Fibroblast of lung (primary cell): ENCODE measurements at regions not wholly inside any gene's neighbourhood (a gene's known extent, or its start where the extent isn't known, plus 50 kb on each side); places are given as distances from the start of the nearest gene placed in this dataset.

Experiments used
- DNase-seq, 2 donors: peaks; one replicate each; pipeline versions ENCODE4 v3.0.0 to v3.0.0-alpha.2; 2010; ENCODE audit warnings: low read depth in 2 of 2
- H2AFZ ChIP-seq: 2 replicates; pipeline ENCODE4 v1.5.1; 2012; ENCODE audit warnings: low read length, control low read depth, inconsistent platforms
- H3K27ac ChIP-seq: 2 replicates; pipeline ENCODE4 v1.5.1; 2011; ENCODE audit warnings: low read length, control low read depth; ENCODE audit not compliant: insufficient read depth
- H3K27me3 ChIP-seq: 2 replicates; pipeline ENCODE4 v1.5.1; 2011; ENCODE audit warnings: mild to moderate bottlenecking, low read length; ENCODE audit not compliant: control insufficient read depth, insufficient read depth
- H3K36me3 ChIP-seq: 2 replicates; pipeline ENCODE4 v1.5.1; 2011; ENCODE audit warnings: low read length; ENCODE audit not compliant: control insufficient read depth, insufficient read depth
- H3K4me1 ChIP-seq: 2 replicates; pipeline ENCODE4 v1.5.1; 2011; ENCODE audit warnings: low read length; ENCODE audit not compliant: control insufficient read depth, insufficient read depth; ENCODE audit errors: extremely low read depth
- H3K4me2 ChIP-seq: 2 replicates; pipeline ENCODE4 v1.5.1; 2011; ENCODE audit warnings: low read length, control low read depth; ENCODE audit not compliant: insufficient read depth; ENCODE audit errors: extremely low read depth
- H3K4me3 ChIP-seq, 4 experiments: fragments of 200-600 bp in 1 of 4; sonication (generic) in 1 of 4; replicated peaks in 1 of 4; 2 replicates each; pipeline ENCODE4 v1.5.1; 2011 to 2016; ENCODE audit warnings: low read length in 4 of 4, low read depth in 3 of 4, mild to moderate bottlenecking in 3 of 4, control low read depth in 2 of 4, inconsistent platforms in 1 of 4, mixed read lengths in 1 of 4; ENCODE audit not compliant: insufficient read depth in 1 of 4; ENCODE audit errors: control extremely low read depth in 1 of 4
- H3K79me2 ChIP-seq: 2 replicates; pipeline ENCODE4 v1.5.1; 2012; ENCODE audit warnings: mild to moderate bottlenecking, low read length, inconsistent platforms; ENCODE audit not compliant: control insufficient read depth, insufficient read depth
- H3K9ac ChIP-seq: 2 replicates; pipeline ENCODE4 v1.5.1; 2011; ENCODE audit warnings: mild to moderate bottlenecking, low read length, control low read depth; ENCODE audit not compliant: insufficient read depth
- H3K9me3 ChIP-seq: 2 replicates; pipeline ENCODE4 v1.5.1; 2012; ENCODE audit warnings: low read depth, low read length; ENCODE audit not compliant: control insufficient read depth, insufficient read depth
- H4K20me1 ChIP-seq: 2 replicates; pipeline ENCODE4 v1.5.1; 2011; ENCODE audit warnings: low read length; ENCODE audit not compliant: control insufficient read depth, insufficient read depth; ENCODE audit errors: extremely low read depth
- CTCF ChIP-seq, 2 donors: IDR thresholded peaks in 1 of 2; conservative IDR thresholded peaks in 1 of 2; 1 replicate in 1 of 2; 2 replicates in 1 of 2; pipeline ENCODE4 v1.5.1; 2011 to 2012; ENCODE audit warnings: low read length in 2 of 2, control low read depth in 1 of 2, inconsistent platforms in 1 of 2, low read depth in 1 of 2, mild to moderate bottlenecking in 1 of 2
- EZH2 ChIP-seq: IDR thresholded peaks from 2 replicates; pipeline ENCODE4 v1.5.1; 2012; ENCODE audit warnings: low read length, control low read depth, mild to moderate bottlenecking; ENCODE audit errors: missing control alignments

- H3K27ac ChIP-seq, result peak overlapping the region; percentile 2
These were observed 218.8 kb upstream of the CELF2 start for GRCh38 chr10:10798864-10799192.

GRCh38 chr10:10800961-10801360 lies 216.7 kb upstream of the CELF2 start:
- no peak overlapping the region for H3K4me3 ChIP-seq
- no peaks in the 10 kb centered on the region for H3K79me2 ChIP-seq
- no peak overlapping the region for H3K27ac ChIP-seq
- H3K27me3 ChIP-seq, result no peaks in the 10 kb centered on the region
- no peak for DNase-seq
- no peak overlapping the region for H2AFZ ChIP-seq
- no peak for TF ChIP-seq CTCF (conservative IDR thresholded peaks at IDR 0.05 in 1 of 2, IDR thresholded peaks at IDR 0.05 in 1 of 2; ENCODE audit: low read depth in 1 of 2, low read length in 2 of 2)
- no peak for TF ChIP-seq EZH2
- H3K4me2 ChIP-seq, result no peak overlapping the region
- H3K9me3 ChIP-seq, result no peaks in the 10 kb centered on the region
- no peaks in the 10 kb centered on the region for H4K20me1 ChIP-seq
- H3K4me1 ChIP-seq, result peaks cover 18% of the 10 kb centered on the region
- no peak overlapping the region for H3K9ac ChIP-seq
- no peaks in the 10 kb centered on the region for H3K36me3 ChIP-seq

More at GRCh38 chr10:10798864-10799192, 218.8 kb upstream of the CELF2 start:
- Histone ChIP-seq H3K4me1 (peaks cover 16% of the 10 kb centered on the region), H2AFZ (peak overlapping the region; percentile 0), H3K79me2 (no peaks in the 10 kb centered on the region), H3K4me2 (peak overlapping the region; percentile 60), H3K9me3 (no peaks in the 10 kb centered on the region), H3K36me3 (no peaks in the 10 kb centered on the region), H3K9ac (peak overlapping the region; percentile 54), H3K27me3 (no peaks in the 10 kb centered on the region), H4K20me1 (no peaks in the 10 kb centered on the region), H3K4me3 (peak overlapping the region in 1 of 4 experiments; percentile 44)
- DNase-seq, result no peak
- no peak for TF ChIP-seq EZH2
- TF ChIP-seq CTCF (conservative IDR thresholded peaks at IDR 0.05 in 1 of 2, IDR thresholded peaks at IDR 0.05 in 1 of 2; ENCODE audit: low read depth in 1 of 2, low read length in 2 of 2), result no peak

GRCh38 chr10:10803278-10803677 lies 214.4 kb upstream of the CELF2 start:
- no peaks in the 10 kb centered on the region for H3K27me3 ChIP-seq
- peaks cover 14% of the 10 kb centered on the region for H3K4me1 ChIP-seq
- no peaks in the 10 kb centered on the region for H3K79me2 ChIP-seq
- DNase-seq, result peak in 1 of 2 donors; percentile 68
- no peaks in the 10 kb centered on the region for H4K20me1 ChIP-seq
- no peak overlapping the region for H3K9ac ChIP-seq
- no peaks in the 10 kb centered on the region for H3K9me3 ChIP-seq
- no peak overlapping the region for H3K4me3 ChIP-seq
- no peaks in the 10 kb centered on the region for H3K36me3 ChIP-seq
- TF ChIP-seq CTCF (conservative IDR thresholded peaks at IDR 0.05 in 1 of 2, IDR thresholded peaks at IDR 0.05 in 1 of 2; ENCODE audit: low read depth in 1 of 2, low read length in 2 of 2), result no peak
- TF ChIP-seq EZH2, result no peak
- H3K4me2 ChIP-seq, result no peak overlapping the region
- H2AFZ ChIP-seq, result no peak overlapping the region
- H3K27ac ChIP-seq, result peak overlapping the region; percentile 9
